K562 (cell line): ENCODE measurements at regions not wholly inside any gene's neighbourhood (a gene's known extent, or its start where the extent isn't known, plus 50 kb on each side); places are given as distances from the start of the nearest gene placed in this dataset.
"Not testable (repeated sequence)": the region's sequence is repeated elsewhere in the genome, so short reads cannot be mapped to it uniquely, and the experiment has no call there.

ENCODE experiments used
- ATAC-seq: fragments of 200-7000 bp; cut with Tn5 transposase; 3 replicates; pipeline ENCODE4 v1.9.1; 2020; ENCODE audit warnings: moderate library complexity
- BruUV-seq: library from RNA; stranded (reverse); fragments of 400-500 nt; replicated peaks from 2 replicates; lab custom pipeline; 2021; lab: Mats Ljungman, UMichigan
- CTCF ChIA-PET: fragments of 300-600 bp; formaldehyde crosslinking; extraction: SDS; loops from one replicate; lab custom pipeline; 2021; ENCODE audit warnings: low intra/inter-chr PET ratio; lab: Yijun Ruan, JAX
- POLR2A ChIA-PET: fragments of 300-600, 350-650 bp; sonication (Branson Sonifier 250); formaldehyde crosslinking; extraction: SDS; loops from one replicate; lab custom pipeline; 2021; ENCODE audit warnings: antibody characterized with exemption, inconsistent platforms; lab: Yijun Ruan, JAX
- DNase-seq, 4 experiments: peaks; one replicate each; pipeline versions ENCODE4 v3.0.0 to v3.0.0-alpha.2; 2011 to 2018; ENCODE audit warnings: low spot score in 3 of 4, mixed read lengths in 3 of 4; ENCODE audit errors: extremely low read depth in 1 of 4
- FAIRE-seq: peaks from 2 replicates; lab custom pipeline; 2011; peaks lifted over from hg19 to GRCh38; lab: Jason Lieb, UNC
- H2AFZ ChIP-seq: 2 replicates; pipeline ENCODE4 v1.6.0; 2011; ENCODE audit warnings: low read depth, low read length, control low read depth, inconsistent platforms
- H3K27ac ChIP-seq: fragments of 200-600 bp; 3 replicates; pipeline ENCODE4 v1.8.0; 2011; ENCODE audit warnings: low read depth, mild to moderate bottlenecking, control low read depth, inconsistent platforms, low read length, moderate library complexity, mixed read lengths; ENCODE audit errors: extremely low read depth
- H3K27me3 ChIP-seq, 2 experiments: fragments of 300-600 bp in 1 of 2; 2 replicates in 1 of 2; 3 replicates in 1 of 2; pipeline versions ENCODE4 v1.6.0 to v1.8.0; 2011; ENCODE audit warnings: inconsistent platforms in 2 of 2, low read length in 2 of 2, mild to moderate bottlenecking in 1 of 2, mixed read lengths in 1 of 2, moderate library complexity in 1 of 2; ENCODE audit not compliant: control insufficient read depth in 2 of 2, insufficient read depth in 2 of 2
- H3K36me3 ChIP-seq: fragments of 300-600 bp; 3 replicates; pipeline ENCODE4 v1.8.0; 2011; ENCODE audit warnings: mild to moderate bottlenecking, low read length, inconsistent platforms; ENCODE audit not compliant: control insufficient read depth, insufficient read depth
- H3K4me1 ChIP-seq, 2 experiments: fragments of 200-600 bp in 1 of 2; replicated peaks in 1 of 2; 2 replicates in 1 of 2; 3 replicates in 1 of 2; pipeline versions ENCODE4 v1.5.1 to v1.8.0; 2011; ENCODE audit warnings: inconsistent platforms in 2 of 2, low read length in 2 of 2, mild to moderate bottlenecking in 1 of 2, mixed read lengths in 1 of 2, moderate library complexity in 1 of 2; ENCODE audit not compliant: control insufficient read depth in 2 of 2, insufficient read depth in 2 of 2
- H3K4me2 ChIP-seq: 2 replicates; pipeline ENCODE4 v1.6.1; 2011; ENCODE audit warnings: low read length, control low read depth, inconsistent platforms, mixed read lengths; ENCODE audit not compliant: insufficient read depth
- H3K4me3 ChIP-seq: fragments of 200-600 bp; sonication (generic), shearing (Covaris generic); 2 replicates; pipeline ENCODE4 v1.5.1; 2016; ENCODE audit warnings: control low read depth, inconsistent platforms
- H3K79me2 ChIP-seq: fragments of 200-600 bp; 3 replicates; pipeline ENCODE4 v1.8.0; 2011; ENCODE audit warnings: low read length, inconsistent platforms; ENCODE audit not compliant: control insufficient read depth, insufficient read depth
- H3K9ac ChIP-seq, 2 experiments: 2 replicates each; pipeline versions ENCODE4 v1.6.0 to v1.6.1; 2011; ENCODE audit warnings: low read depth in 2 of 2, low read length in 2 of 2, control low read depth in 1 of 2, inconsistent platforms in 1 of 2, mild to moderate bottlenecking in 1 of 2, mixed read lengths in 1 of 2; ENCODE audit not compliant: insufficient read depth in 1 of 2
- H3K9me1 ChIP-seq: one replicate; pipeline ENCODE4 v1.6.0; 2011; ENCODE audit warnings: inconsistent platforms, mild to moderate bottlenecking, low read length, moderate library complexity; ENCODE audit not compliant: control insufficient read depth, insufficient read depth
- H3K9me3 ChIP-seq: replicated peaks from 2 replicates; pipeline ENCODE4 v1.5.1; 2011; ENCODE audit warnings: low read depth, low read length, inconsistent platforms; ENCODE audit not compliant: control insufficient read depth, insufficient read depth
- H4K20me1 ChIP-seq: replicated peaks from 2 replicates; pipeline ENCODE4 v1.6.1; 2011; ENCODE audit warnings: low read length, inconsistent platforms, mixed read lengths; ENCODE audit not compliant: control insufficient read depth, insufficient read depth
- ESRRB ChIP-seq: fragments of 250-450 bp; sonication (Bioruptor Pico); IDR thresholded peaks from 2 replicates; pipeline ENCODE4 v1.5.0; 2020; ENCODE audit warnings: mild to moderate bottlenecking, moderate library complexity, borderline replicate concordance
- ILF3 ChIP-seq: fragments of 450-650 bp; IDR thresholded peaks from 2 replicates; pipeline ENCODE4 v1.6.1; 2018; ENCODE audit warnings: antibody characterized with exemption, mild to moderate bottlenecking, moderate library complexity, borderline replicate concordance
- U2AF2 ChIP-seq: fragments of 200-400 bp; formaldehyde crosslinking; optimal IDR thresholded peaks from 2 replicates; pipeline ENCODE3; 2017; ENCODE audit warnings: low read depth, mild to moderate bottlenecking, low read length
- ZNF316 ChIP-seq: fragments of 450-650 bp; IDR thresholded peaks from 2 replicates; pipeline ENCODE4 v1.6.1; 2016
- ZNF407 ChIP-seq: fragments of 450-650 bp; IDR thresholded peaks from 2 replicates; pipeline ENCODE4 v1.6.1; 2016; ENCODE audit warnings: low read depth
- WGBS: fragments of 100-300 bp; shearing (Covaris generic); methylation state at CpG from one replicate; pipeline ENCODE4 v1.1.6; 2016; ENCODE audit warnings: low coverage, mixed read lengths; ENCODE audit not compliant: insufficient coverage; ENCODE audit errors: missing lambda C conversion rate; 5-methylcytosine and 5-hydroxymethylcytosine counted together
- in situ Hi-C: fragments of 300-500 bp; cut with MboI; formaldehyde crosslinking; loops from 4 replicates; pipeline ENCODE4 v1.15.0; 2018; ENCODE audit warnings: inconsistent platforms, mixed read lengths
- intact Hi-C: fragments of 100-400 bp; cut with micrococcal nuclease; formaldehyde crosslinking; loops from 2 replicates; pipeline ENCODE4 v1.14.2; 2022

GRCh38 chr15:30827625-30828303 lies 76.0 kb upstream of the FAN1 start (continued):
- TF ChIP-seq ZNF407 (no peak), ESRRB (CRISPR knock-in tag) (no peak), U2AF2 (no peak), ZNF316 (no peak), ILF3 (no peak)

- H3K27ac ChIP-seq, H3K79me2 ChIP-seq, H3K4me3 ChIP-seq, H3K36me3 ChIP-seq, H4K20me1 ChIP-seq, H3K4me1 ChIP-seq, H3K4me2 ChIP-seq, H3K9me3 ChIP-seq, DNase-seq, intact Hi-C loops, H2AFZ ChIP-seq, CTCF ChIA-PET, POLR2A ChIA-PET, in situ Hi-C loops, H3K9me1 ChIP-seq, H3K9ac ChIP-seq, BruUV-seq: not testable (repeated sequence)
- FAIRE-seq = peak; percentile 61
- 7% methylated on average over 3 of the region's 8 CpGs for WGBS
- peaks cover 15 to 20% of the 10 kb centered on the region in 2 experiments for H3K27me3 ChIP-seq
- peak; percentile 66; the same call in 2 of the 3 replicates for ATAC-seq
Measured at GRCh38 chr15:30828304-30828639, 75.4 kb upstream of the FAN1 start.
